ENCODE measurements at regions not wholly inside any gene's neighbourhood (a gene's known extent, or its start where the extent isn't known, plus 50 kb on each side); places are given as distances from the start of the nearest gene placed in this dataset.
A peak's percentile ranks its signal among the peaks of the same experiment; 100 is the strongest.

GRCh38 chr15:25171111-25171811, 216.5 kb downstream of the SNRPN start:
- peak; percentile 3 for DNase-seq

GRCh38 chr15:25171856-25172687, 217.3 kb downstream of the SNRPN start:
- peak; percentile 6 for DNase-seq

DNA sequence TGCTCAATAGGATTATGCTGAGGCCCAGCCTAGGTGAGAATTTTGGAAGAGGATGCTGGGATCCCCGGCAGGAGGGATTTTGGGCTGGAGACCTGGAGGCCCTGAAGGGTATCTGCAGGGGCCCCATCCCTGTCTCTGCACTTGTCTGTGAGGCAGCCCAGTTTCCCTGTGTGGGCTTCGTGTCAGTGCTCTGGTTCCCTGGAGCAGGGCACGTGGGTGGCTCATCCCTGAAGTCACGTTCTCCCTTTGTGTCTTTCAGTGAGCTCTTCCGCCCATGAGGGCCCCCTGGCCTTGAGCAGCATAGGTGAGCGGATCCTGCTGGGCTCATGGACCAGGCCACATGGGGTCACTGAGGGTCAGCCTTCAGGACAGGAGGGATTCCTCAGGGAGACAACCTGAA, 217.9 kb downstream of the SNRPN start:
- peak; percentile 5 for DNase-seq

DNA sequence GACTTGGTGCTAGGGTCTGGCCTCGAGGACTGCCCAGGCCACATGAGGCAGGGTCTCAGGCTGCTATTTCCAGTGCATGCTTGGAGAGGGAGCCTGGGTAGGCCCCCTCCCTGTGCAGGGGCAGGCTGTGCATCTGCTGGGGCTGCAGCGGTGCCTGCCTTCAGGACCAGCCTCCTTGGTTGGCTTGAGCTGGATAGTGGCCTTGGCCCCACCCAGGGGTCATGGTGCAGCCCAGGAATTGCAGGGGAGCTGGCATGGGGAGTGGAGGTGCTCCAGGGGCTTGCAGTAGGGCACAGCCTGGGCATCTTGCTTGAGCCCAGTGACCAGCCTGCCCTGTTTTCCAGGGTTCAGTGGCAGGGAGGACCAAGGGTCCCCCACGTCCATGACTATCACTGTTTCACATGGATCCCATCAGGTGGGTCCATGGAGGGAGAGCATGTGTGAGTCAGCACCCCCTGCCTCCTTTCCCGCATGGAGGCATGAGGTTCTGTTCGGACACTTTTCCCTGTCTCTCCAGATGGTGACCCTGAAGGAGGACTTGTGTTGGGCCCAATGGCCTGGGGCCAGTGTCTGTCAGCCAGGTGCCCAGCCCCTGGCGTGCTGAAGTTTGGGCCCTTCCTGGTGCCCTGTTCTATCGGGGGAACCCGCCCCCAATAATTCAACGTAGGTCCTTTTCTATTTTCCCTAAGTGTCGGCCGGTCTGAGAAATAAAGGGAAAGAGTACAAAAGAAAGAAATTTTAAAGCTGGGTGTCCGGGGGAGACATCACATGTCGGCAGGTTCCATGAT, 218.6 kb downstream of the SNRPN start:
- no peak for DNase-seq

GRCh38 chr15:25174149-25174548, 219.4 kb downstream of the SNRPN start:
- peak; percentile 8 for DNase-seq

DNA sequence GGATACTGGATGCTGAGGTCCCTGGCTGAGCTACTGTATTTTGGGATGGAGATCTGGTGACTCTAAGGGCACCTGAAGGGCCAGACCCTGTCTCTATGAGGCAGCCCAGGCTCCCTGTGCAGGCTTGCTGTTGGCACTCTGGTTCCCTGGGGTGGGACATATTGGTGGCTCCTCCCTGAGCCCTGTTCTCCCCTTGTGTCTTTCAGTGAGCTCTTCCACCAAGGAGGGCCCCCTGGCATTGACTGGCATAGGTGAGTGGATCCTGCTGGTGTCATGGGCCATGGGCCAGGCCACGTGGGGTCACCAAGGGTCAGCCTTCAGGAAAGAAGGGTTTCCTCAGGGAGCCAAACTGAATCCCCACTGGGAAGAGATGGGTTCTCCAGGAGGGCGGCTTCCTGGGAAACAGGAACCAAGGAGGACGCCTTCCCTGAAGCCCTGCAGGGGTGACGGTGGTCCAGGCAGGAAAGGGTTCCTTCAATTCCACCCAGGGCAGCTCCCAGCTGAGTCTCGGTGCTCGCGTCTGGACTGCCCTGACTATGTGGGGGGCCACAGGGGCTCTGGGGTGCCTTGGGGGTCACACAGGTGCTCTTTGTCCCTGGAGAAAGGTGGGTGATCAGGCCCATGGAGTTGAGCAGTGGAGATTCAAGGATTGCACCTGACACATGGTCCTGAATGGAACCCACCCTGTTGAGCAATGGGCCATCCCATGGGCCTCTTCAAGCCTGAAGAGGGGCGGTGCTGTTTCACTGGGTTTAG, 220.4 kb downstream of the SNRPN start:
- DNase-seq = peak; percentile 3

DNA sequence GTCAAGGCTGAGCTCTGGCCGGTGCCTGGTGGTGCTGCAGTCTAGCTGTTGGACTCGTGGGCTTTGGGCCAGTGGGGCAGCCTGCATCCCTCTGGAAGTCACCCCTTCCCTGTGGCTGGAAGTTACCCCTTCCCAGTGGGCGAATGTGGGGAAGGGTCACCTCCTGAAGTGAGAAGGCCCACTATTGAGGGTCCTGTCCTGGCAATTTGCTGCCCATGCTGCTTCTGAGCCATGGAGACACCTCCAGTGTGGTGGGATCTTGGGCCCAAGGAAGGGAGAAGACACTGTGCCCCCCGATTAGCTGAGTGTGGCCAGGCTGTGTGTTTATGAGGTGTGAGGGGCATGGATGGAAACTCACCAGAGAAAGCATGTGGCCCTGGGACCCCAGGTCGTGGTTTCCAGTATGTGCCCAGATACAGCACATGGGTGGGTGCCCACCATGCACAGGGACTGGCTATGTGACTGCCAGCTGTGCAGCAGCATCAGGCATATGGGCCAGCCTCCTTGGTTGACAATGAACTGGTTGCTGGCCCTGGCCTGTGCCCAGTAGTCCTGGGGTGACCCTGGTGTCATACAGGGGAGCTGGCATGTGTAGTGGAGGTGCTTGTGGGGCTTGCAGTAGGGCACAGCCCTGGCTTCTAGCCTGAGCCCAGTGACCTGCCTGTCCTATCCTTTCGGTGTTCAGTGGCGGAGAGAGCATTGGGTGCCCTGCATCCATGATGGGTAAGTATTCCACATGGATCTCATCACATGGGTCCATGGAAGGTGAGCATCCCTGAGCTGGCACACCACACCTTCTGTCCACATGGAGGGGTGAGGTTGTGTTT, 221.2 kb downstream of the SNRPN start:
- peak; percentile 4 for DNase-seq

DNA sequence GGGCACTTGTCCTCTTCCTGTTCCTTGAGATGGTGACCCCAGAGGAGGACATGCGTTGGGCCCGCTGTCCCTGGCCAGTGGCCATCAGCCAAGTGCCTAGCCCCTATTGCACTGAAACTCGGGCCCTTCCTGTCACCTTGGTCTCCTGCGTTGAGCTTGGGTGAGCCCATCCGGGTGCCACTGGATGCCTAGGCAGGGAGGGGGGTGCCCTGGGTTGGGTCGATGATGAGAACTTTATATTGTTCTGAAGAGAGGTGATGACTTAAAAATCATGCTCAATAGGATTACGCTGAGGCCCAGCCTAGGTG, 221.8 kb downstream of the SNRPN start:
- peak; percentile 10 for DNase-seq

DNA sequence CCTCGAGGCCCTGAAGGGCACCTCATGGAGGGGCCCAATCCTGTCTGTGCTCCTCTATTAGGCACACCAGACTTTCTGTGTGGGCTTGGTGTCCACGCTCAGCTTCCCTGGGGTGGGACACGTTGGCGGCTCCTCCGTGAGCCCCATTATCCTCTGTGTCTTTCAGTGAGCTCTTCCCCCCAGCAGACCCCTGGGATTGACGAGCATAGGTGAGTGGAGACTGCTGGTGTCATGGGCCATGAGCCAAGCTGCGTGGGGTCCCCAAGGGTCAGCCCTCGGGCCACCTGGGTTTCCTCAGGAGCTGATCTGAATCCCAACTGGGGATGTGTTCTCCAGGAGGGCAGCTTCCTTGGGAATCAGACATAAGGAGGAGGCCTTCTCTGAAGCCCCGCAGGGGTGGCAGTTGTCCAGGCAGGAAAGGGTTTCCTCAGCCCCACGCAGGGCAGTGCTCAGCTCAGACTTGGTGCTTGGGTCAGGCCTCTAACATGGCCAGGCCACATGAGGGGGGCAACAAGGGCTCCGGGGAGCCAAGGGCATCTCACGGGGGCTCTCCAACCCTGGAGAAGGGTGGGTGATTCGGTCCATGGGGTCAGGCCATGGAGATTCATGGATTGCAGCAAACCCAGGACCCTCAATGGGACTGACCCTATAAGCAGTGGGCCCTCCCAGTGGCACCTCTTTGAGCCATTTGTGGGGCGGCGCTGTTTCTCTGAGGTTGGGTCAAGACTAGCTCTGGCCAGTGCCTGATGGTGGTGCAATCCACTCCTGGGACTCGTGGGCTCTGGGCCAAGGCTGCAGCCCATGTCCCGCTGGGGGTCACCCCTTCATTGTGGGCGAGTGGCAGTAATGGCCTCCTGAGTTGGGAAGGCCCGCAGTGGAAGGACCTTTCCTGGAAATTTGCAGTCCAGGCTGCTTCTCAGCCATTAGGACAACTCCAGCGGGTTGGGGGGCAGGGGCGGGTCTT, 222.5 kb downstream of the SNRPN start:
- peak; percentile 3 for DNase-seq

GRCh38 chr15:25177955-25178801, 223.4 kb downstream of the SNRPN start:
- peak; percentile 12 for DNase-seq

GRCh38 chr15:25178835-25179672, 224.3 kb downstream of the SNRPN start:
- peak; percentile 4 for DNase-seq

DNA sequence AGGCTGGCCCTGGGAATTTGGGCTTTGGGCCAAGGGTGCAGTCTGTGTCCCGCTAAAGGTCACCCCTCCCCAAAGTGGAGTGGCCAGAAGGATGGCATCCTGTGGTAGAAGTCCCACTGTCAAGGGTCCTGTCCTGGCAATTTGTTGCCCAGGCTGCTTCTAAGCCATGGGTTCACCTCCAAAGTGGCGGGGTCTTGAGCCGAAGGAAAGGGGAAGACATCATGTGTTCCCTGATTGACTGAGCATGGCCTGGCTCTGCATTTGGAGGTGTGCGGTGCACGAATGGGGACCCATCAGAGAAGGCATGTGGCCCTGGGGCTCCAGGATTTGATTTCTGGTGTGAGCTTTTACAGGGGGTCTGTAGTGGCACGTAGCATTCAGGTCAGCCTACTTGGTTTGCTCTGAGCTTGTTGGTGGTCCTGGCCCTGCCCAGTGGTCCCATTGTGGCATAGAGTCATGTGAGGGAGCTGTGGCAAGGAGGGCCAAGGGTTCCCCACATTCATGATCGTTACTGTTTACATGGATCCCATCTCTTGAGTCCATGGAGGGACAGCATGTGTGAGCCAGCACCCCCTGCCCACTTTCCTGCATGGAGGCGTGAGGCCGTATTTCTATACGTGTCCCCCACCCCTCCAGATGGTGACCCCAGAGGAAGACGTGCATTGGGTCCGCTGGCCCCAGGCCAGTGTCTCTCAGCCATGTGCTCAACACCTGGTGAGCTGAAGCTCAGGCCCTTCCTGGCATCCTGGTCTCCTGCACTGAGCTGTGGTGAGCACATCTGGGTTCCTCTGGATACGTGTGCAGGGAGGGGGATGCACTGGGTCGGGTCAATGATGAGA, 225.1 kb downstream of the SNRPN start:
- no peak for DNase-seq

GRCh38 chr15:25180606-25181292, 226.0 kb downstream of the SNRPN start:
- DNase-seq = no peak

DNA sequence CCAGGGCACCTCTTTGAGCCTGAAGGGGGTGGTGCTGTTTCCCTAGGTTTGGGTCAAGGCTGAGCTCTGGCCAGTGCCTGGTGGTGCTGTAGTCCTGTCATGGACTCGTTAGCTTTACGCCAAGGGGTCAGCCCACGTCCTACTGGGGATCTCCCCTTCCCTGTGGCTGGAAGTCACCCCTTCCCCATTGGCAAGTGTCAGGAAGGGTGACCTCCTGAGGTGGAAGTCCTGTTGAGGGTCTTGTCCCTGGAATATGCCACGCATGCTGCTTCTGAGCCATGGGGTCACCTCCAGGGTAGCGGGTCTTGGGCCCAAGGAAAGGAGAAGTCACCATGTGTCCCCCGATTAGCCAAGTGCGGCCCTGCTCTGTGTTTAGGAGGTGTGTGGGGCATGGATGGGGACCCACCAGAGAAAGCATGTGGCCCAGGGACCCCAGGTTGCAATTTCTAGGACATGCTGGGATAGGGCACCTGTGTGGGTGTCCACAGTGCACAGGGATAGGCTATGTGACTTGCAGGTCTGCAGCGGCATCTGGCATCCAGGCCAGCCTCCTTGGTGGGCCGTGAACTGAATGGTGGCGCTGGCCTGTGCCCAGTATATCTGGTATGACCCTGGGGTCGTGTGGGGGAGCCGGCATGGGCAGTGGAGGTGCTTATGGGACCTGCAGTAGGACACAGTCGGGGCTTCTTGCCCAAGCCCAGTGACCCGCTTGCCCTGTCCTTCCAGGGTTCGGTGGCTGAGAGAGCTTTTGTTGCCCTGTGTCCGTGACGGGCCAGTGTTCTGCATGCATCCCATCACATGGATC, 226.7 kb downstream of the SNRPN start:
- peak; percentile 6 for DNase-seq

DNA sequence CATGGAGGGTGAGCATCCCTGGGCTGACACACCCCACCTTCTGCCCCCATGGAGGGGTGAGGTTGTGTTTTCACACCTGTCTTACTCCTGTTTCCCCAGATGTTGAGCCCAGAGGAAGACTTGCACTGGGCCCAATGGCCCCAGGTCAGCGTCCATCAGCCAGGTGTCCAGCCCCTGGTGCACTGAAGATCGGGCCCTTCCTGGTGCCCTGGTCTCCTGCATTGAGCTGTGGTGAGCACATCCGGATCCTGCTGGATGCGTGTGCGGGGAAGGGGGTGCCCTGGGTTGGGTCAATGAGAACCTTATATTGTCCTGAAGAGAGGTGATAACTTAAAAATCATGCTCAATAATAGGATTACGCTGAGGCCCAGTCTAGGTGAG, 227.3 kb downstream of the SNRPN start:
- peak; percentile 3 for DNase-seq

- peak; percentile 8 for DNase-seq
Observed at GRCh38 chr15:25182736-25183445, 228.1 kb downstream of the SNRPN start.
